ENCODE measurements at regions not wholly inside any gene's neighbourhood (a gene's known extent, or its start where the extent isn't known, plus 50 kb on each side); places are given as distances from the start of the nearest gene placed in this dataset.

DNA sequence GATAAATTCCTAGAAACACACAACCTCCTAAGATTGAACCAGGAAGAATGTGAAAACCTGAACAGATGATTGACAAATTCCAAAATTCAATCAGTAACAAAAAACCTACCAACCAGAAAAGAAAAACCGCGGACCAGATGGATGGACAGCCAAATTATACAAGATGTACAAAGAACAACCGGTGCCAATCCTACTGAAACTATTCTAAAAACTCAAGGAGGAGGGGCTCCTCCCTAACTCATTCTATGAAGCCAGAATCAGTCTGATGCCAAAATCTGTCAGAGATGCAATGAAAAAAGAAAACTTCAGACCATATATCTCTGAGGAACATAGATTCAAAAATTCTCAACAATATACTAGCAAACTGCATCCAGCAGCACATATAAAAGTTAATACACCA is 262.4 kb upstream of the DAB1 start:
- no peak for DNase-seq

- peak; percentile 30 for DNase-seq
These were observed 259.4 kb upstream of the DAB1 start for GRCh38 chr1:57683037-57683942.

GRCh38 chr1:57678138-57678537 is 254.3 kb upstream of the DAB1 start:
- peak; percentile 7 for DNase-seq

DNA sequence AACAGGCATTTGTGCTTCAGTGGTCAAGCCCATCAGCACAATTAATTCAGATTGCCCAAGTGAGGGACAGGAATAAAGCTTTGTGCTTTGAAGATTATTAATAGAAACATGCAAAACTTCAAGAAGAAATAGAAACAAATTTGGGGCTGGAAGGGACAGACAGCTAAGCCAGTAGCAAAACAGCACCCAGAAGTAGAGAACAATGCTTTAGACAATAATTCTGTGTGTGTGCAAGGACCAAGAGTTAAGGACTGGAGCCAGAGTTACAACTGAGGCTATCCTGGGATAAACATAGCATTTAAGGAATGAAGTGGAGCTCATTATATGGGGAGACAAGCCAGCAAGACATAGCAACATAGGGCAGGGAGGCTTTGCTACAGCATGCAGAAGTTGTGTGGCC is 251.9 kb upstream of the DAB1 start:
- DNase-seq, result no peak

- DNase-seq, result no peak
These were observed 250.9 kb upstream of the DAB1 start for GRCh38 chr1:57674801-57675200.

- DNase-seq, result no peak
These were observed 248.7 kb upstream of the DAB1 start for GRCh38 chr1:57672346-57673140.

GRCh38 chr1:57671750-57672149 is 247.9 kb upstream of the DAB1 start:
- DNase-seq, result no peak

- no peak for DNase-seq
These were observed 235.9 kb upstream of the DAB1 start for GRCh38 chr1:57659804-57660203.

DNA sequence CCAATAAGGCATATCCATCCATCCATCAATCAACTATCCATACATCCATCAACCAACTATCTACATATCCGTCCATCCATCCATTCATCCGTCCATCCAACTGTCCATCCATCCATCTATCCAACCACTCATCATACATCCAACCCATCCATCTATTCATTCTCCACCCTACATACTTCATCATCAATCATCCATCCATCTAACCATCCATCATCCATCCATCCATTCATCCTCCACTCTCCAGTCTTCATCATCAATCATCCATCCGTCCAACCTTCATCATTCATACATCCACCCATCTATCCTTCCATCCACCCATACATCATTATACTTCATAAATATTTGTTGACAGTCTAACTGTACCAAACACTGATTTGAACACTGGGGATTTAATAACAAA is 231.3 kb upstream of the DAB1 start:
- DNase-seq, result no peak

GRCh38 chr1:57644667-57645066 is 220.8 kb upstream of the DAB1 start:
- DNase-seq, result no peak

- no peak for DNase-seq
These were observed 214.4 kb upstream of the DAB1 start for GRCh38 chr1:57638239-57638638.

GRCh38 chr1:57637155-57637554 is 213.3 kb upstream of the DAB1 start:
- DNase-seq, result no peak

GRCh38 chr1:57633881-57634280 is 210.0 kb upstream of the DAB1 start:
- no peak for DNase-seq

DNA sequence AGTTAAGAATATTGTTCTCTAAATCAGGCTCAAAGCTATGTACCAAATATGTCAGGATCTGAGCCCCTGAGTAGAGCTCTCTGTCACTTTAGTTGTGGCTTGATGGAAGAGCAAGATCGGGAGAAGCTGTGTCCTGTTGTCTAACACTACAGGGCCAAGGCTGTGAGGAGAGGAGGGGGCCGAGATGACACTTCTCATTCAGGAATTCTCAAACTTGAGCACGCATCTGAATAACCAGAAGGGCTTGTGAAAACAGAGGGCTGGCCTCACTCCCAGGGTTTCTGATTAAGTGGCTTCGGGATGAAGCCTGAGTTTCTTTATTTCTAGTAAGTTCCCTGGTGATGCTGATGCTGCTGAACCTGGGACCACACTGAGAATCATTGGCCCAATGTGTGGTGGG is 209.2 kb upstream of the DAB1 start:
- no peak for DNase-seq

DNA sequence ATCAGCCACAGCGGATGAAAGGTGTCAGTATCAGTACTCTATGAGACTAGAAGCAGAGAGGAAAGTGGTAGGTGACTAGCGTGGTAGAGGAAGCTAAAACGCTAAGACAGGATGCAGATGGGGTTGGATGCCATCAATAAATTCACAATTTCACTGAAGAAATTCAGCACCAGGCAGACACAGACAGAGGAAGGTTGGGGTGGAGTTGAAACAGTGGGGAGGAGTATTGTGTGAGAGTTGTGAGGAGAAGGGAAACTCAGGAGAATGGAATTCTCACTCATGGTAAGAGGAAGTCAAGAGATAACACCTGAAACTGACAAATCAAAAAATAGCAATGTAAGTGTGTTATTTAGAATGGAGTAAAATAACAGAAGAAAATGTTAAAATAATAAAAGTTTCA is 208.5 kb upstream of the DAB1 start:
- no peak for DNase-seq

GRCh38 chr1:57627612-57628011 is 203.8 kb upstream of the DAB1 start:
- no peak for DNase-seq

DNA sequence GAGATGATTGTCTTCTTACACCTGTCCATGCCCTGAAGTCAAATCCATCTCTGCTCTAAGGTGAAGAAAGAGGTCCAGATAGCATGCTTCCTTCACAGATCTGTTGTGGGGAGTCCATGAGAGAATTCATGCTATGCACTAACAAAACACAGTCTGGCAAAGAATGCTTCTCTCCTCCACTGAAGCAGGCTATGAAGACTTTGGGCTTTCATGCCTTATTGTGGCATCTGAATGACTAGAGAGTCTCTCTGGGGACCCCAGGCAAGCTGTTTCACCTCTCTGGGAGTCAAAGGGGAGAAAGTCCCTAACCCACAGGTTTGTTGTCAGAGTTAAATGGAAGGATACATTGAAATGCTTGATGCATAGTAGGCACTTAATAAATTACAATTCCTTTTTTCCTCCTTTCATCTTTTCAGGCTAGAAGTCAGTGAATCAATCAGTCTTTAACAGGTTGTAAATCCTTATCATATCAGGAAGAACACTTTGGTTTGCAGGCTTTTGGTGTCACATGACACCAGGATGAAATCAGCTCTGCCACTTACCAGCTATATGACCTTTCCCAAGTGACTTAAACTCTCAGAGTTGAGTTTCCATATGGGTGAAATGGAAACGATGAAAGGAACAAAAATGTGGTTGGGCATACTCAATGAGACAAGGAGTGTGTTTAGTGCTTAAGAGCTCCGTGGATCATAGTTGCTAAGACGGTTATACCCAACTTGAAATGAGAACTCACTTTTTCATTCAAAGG is 200.1 kb upstream of the DAB1 start:
- no peak for DNase-seq

DNA sequence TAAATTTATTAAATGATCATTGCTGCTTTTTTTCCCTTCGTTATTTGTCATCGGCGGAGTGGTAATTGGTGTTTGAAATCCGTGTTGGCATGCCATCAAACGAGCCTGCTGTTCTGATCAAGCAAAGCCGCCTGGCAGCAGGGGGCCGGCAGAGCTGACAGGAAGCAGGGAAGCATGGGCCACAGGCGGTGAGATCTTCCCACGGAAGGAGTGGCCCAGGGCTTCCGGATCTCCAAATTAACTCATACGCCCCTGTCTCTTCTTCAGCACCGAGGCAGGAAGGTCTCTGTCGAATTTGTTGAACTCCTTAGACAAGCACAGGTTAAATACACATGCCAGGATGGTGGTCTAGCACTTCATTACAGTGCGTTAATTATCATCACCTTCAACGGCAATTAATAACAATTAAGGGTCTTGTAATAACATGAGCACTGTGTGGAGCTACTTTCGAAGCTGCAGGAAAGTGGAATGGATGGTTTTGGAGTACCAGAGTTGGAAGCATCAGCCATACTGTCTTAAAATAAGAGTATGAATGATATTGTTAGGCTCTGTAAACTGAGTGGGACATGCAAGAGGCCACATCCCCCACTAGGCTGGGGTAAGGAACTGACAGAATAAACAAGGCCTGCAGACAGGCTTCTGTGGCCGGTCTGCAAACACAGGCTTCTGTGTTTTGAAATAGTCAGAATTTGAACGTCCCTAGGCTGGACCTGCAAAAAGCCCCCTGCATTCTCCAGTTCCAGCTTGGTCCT is 199.4 kb upstream of the DAB1 start:
- DNase-seq, result peak; percentile 71

DNA sequence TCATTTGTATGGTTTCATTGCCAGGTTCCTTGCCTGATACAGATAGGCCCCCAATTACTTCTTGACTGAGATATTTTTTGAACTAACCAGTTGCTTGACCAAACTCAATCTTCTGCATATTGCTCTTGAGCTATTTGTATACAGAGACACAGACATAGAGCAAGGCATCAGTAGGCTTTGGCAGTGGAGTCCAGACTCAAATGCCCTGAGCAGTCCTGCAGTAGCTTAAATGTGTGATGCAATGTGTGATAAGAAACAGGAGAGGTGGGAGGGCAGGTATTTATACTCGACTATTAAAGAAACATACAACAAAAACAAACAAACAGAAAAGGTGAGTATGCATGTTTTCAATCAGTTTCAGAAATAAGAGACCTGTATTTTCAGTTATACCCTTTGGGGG is 197.9 kb upstream of the DAB1 start:
- DNase-seq, result no peak

DNA sequence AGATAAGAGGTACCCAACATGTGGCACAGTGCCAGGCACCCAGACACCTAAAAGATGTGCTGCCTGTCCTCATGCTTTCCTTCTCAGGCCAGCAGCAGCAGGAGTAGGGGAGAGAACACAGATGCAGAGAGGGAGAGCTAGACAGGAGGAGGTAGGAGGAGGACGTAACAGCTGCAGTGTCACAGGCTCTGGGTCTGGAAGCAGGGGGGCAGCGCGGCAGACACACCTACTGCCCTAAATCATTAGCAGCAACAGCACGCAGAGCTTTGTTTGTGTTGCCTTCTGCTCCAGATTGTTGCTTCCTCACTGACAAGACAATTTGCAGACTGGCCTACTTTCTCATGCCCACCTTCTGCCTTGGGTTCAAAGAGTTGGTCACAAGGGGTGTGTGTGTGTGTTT is 196.7 kb upstream of the DAB1 start:
- no peak for DNase-seq

GRCh38 chr1:57616921-57617320 is 193.1 kb upstream of the DAB1 start:
- DNase-seq, result no peak

- DNase-seq, result no peak
These were observed 192.1 kb upstream of the DAB1 start for GRCh38 chr1:57615956-57616355.

GRCh38 chr1:57612833-57613232 is 189.0 kb upstream of the DAB1 start:
- DNase-seq, result no peak
